ENCODE measurements at regions not wholly inside any gene's neighbourhood (a gene's known extent, or its start where the extent isn't known, plus 50 kb on each side); places are given as distances from the start of the nearest gene placed in this dataset.

GRCh38 chr5:66246608-66247007 lies 102.5 kb downstream of the SREK1 start:
- Mint-ChIP-seq H3K9me3 (ENCODE audit: unreplicated experiment) (no peaks in the 10 kb centered on the region), H3K4me1 (ENCODE audit: unreplicated experiment) (no peaks in the 10 kb centered on the region), H3K27ac (ENCODE audit: unreplicated experiment) (no peak overlapping the region), H3K36me3 (ENCODE audit: unreplicated experiment) (no peaks in the 10 kb centered on the region), H3K4me3 (ENCODE audit: unreplicated experiment) (no peak overlapping the region), H3K27me3 (ENCODE audit: unreplicated experiment) (peaks cover 9% of the 10 kb centered on the region)
- no peak for TF ChIP-seq CTCF (IDR thresholded peaks at IDR 0.05)
- no peak for DNase-seq (ENCODE audit: extremely low spot score, unreplicated experiment)

- Mint-ChIP-seq H3K4me3 (ENCODE audit: unreplicated experiment) (no peak overlapping the region), H3K9me3 (ENCODE audit: unreplicated experiment) (no peaks in the 10 kb centered on the region), H3K27me3 (ENCODE audit: unreplicated experiment) (peaks cover 7% of the 10 kb centered on the region), H3K4me1 (ENCODE audit: unreplicated experiment) (no peaks in the 10 kb centered on the region), H3K27ac (ENCODE audit: unreplicated experiment) (no peak overlapping the region), H3K36me3 (ENCODE audit: unreplicated experiment) (no peaks in the 10 kb centered on the region)
- no peak for DNase-seq (ENCODE audit: extremely low spot score, unreplicated experiment)
- no peak for TF ChIP-seq CTCF (IDR thresholded peaks at IDR 0.05)
Observed at GRCh38 chr5:66247176-66247960, 103.3 kb downstream of the SREK1 start.

GRCh38 chr5:66248874-66249273 lies 104.8 kb downstream of the SREK1 start:
- no peak for TF ChIP-seq CTCF (IDR thresholded peaks at IDR 0.05)
- Mint-ChIP-seq H3K36me3 (ENCODE audit: unreplicated experiment) (no peaks in the 10 kb centered on the region), H3K4me3 (ENCODE audit: unreplicated experiment) (no peak overlapping the region), H3K4me1 (ENCODE audit: unreplicated experiment) (no peaks in the 10 kb centered on the region), H3K27ac (ENCODE audit: unreplicated experiment) (no peak overlapping the region), H3K27me3 (ENCODE audit: unreplicated experiment) (peaks cover 8% of the 10 kb centered on the region), H3K9me3 (ENCODE audit: unreplicated experiment) (no peaks in the 10 kb centered on the region)
- no peak for DNase-seq (ENCODE audit: extremely low spot score, unreplicated experiment)

GRCh38 chr5:66249920-66250319 lies 105.8 kb downstream of the SREK1 start:
- no peak overlapping the region for H3K4me3 Mint-ChIP-seq (ENCODE audit: unreplicated experiment)
- H3K4me1 Mint-ChIP-seq (ENCODE audit: unreplicated experiment): no peaks in the 10 kb centered on the region
- no peaks in the 10 kb centered on the region for H3K36me3 Mint-ChIP-seq (ENCODE audit: unreplicated experiment)
- no peak for TF ChIP-seq CTCF (IDR thresholded peaks at IDR 0.05)
- H3K9me3 Mint-ChIP-seq (ENCODE audit: unreplicated experiment): no peaks in the 10 kb centered on the region
- H3K27ac Mint-ChIP-seq (ENCODE audit: unreplicated experiment): no peak overlapping the region
- no peak for DNase-seq (ENCODE audit: extremely low spot score, unreplicated experiment)
- peaks cover 8% of the 10 kb centered on the region for H3K27me3 Mint-ChIP-seq (ENCODE audit: unreplicated experiment)

GRCh38 chr5:66252849-66253248 lies 108.7 kb downstream of the SREK1 start:
- no peak for DNase-seq (ENCODE audit: extremely low spot score, unreplicated experiment)
- Mint-ChIP-seq H3K36me3 (ENCODE audit: unreplicated experiment) (no peaks in the 10 kb centered on the region), H3K4me1 (ENCODE audit: unreplicated experiment) (no peaks in the 10 kb centered on the region), H3K27me3 (ENCODE audit: unreplicated experiment) (peaks cover 13% of the 10 kb centered on the region), H3K4me3 (ENCODE audit: unreplicated experiment) (no peak overlapping the region), H3K9me3 (ENCODE audit: unreplicated experiment) (no peaks in the 10 kb centered on the region), H3K27ac (ENCODE audit: unreplicated experiment) (no peak overlapping the region)
- no peak for TF ChIP-seq CTCF (IDR thresholded peaks at IDR 0.05)
